ENCODE measurements at regions not wholly inside any gene's neighbourhood (a gene's known extent, or its start where the extent isn't known, plus 50 kb on each side); places are given as distances from the start of the nearest gene placed in this dataset.

DNA sequence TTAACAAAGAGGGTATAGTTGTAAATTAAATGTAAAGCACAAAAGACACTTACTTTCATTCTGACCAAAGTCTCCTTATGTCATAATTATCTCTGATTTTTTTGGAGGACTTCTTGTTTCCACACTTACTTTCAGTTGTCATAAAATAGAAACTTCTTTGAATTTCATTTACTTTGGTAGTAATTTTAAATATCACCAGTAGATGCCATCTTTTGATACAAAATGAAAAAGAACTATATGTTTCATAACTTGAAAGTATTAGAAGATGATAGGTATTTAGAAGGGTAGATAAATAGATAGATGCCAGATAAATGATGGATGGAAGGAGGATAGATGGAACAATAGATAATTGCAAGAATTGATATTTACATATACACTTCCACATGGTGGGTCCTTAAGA lies 1865.3 kb upstream of the CDH9 start:
- no peak overlapping the region for H3K4me3 Mint-ChIP-seq
- DNase-seq (no peak), ATAC-seq (no peak)
- peaks cover 7% of the 10 kb centered on the region for H3K9me3 Mint-ChIP-seq
- no peaks in the 10 kb centered on the region for H3K27me3 Mint-ChIP-seq (ENCODE audit: low read depth)
- H3K36me3 Mint-ChIP-seq (ENCODE audit: insufficient read depth) = no peaks in the 10 kb centered on the region
- no peaks in the 10 kb centered on the region for H3K4me1 Mint-ChIP-seq (ENCODE audit: low read depth)

DNA sequence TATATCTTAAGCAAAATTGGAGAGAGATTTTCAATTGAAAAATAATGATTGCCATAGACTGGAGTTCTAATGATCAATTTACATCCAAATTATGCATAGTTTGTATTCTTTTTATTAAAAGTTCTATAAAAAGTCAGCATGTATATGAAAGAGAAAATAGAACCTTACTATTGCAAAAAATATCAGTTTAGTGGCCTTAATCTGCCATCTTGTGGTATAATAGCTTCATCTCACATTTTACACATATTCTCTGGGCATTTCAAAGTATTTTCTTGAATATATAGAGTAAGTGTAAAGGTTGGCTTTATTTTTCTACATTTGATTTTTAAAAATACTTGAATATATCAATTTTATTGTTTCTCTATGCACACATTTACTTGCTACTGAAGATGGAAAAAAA lies 1858.6 kb upstream of the CDH9 start:
- ATAC-seq (no peak), DNase-seq (no peak)
- Mint-ChIP-seq H3K4me3 (no peak overlapping the region), H3K4me1 (ENCODE audit: low read depth) (no peaks in the 10 kb centered on the region), H3K9me3 (peaks cover 6% of the 10 kb centered on the region), H3K36me3 (ENCODE audit: insufficient read depth) (no peaks in the 10 kb centered on the region), H3K27me3 (ENCODE audit: low read depth) (no peaks in the 10 kb centered on the region)

DNA sequence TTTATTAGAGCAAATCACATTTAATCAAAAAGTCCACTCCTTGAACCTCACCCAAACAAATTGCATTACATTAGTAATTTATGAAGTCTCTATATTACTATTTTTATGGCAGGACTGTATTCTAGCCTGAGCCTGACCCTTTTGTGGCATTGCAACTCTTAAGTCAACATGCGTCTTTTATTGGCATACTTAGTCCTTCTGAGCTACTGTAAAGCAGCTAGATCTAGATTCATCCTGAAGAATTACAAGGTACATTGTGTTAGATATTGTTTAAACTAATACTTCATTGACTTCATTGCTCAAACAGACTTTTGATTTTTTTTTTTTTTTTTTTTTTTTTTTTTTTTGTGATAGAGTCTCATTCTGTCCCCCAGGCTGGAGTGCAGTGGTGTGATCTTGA lies 1842.5 kb upstream of the CDH9 start:
- no peak overlapping the region for H3K4me3 Mint-ChIP-seq
- H3K9me3 Mint-ChIP-seq = peaks cover 39% of the 10 kb centered on the region
- DNase-seq (no peak), ATAC-seq (no peak)
- H3K4me1 Mint-ChIP-seq (ENCODE audit: low read depth) = no peaks in the 10 kb centered on the region
- H3K36me3 Mint-ChIP-seq (ENCODE audit: insufficient read depth) = no peaks in the 10 kb centered on the region
- H3K27me3 Mint-ChIP-seq (ENCODE audit: low read depth) = no peaks in the 10 kb centered on the region

DNA sequence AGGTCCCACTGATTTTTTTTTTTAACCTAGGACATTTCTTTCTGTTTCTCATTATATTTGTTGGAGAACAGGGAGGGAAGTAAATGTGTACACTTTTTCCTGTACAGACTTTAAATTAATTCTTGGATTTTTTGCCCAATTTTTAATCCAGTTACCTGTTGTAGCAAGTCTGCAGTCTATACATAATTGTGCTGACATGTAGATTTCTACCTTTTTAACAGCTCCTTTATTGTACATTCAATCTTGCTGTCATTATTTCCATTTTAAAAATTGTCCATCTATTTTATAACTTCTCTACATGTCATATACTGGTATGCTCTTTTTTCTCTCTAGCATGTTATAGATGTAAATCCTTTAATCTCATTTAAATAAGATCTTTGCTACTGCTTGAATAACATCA lies 1838.7 kb upstream of the CDH9 start:
- DNase-seq (no peak), ATAC-seq (no peak)
- Mint-ChIP-seq H3K36me3 (ENCODE audit: insufficient read depth) (no peaks in the 10 kb centered on the region), H3K4me3 (no peak overlapping the region), H3K27me3 (ENCODE audit: low read depth) (no peaks in the 10 kb centered on the region), H3K9me3 (peaks cover 31% of the 10 kb centered on the region), H3K4me1 (ENCODE audit: low read depth) (no peaks in the 10 kb centered on the region)

DNA sequence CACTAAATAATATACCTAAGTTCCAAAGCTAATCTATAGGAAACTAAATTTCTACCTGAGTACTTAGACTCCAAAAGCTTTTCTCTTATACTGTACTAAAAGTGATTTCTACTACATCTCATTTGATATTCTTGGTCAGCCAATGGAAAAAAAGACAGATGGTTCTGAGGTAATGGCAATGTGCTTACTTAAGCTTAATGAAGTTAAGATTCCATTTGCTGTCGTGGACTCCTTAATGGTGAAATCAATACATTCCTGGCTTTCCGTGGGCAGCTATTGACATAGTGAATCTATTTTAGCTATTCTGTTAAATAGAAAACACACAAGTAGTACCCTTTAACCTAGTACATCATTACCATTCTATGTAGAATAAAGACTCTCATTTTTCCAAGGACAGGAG lies 1825.6 kb upstream of the CDH9 start:
- no peaks in the 10 kb centered on the region for H3K36me3 Mint-ChIP-seq (ENCODE audit: insufficient read depth)
- H3K4me3 Mint-ChIP-seq = no peak overlapping the region
- no peak for ATAC-seq
- DNase-seq = no peak
- H3K4me1 Mint-ChIP-seq (ENCODE audit: low read depth) = no peaks in the 10 kb centered on the region
- H3K27me3 Mint-ChIP-seq (ENCODE audit: low read depth) = no peaks in the 10 kb centered on the region
- peaks cover 16% of the 10 kb centered on the region for H3K9me3 Mint-ChIP-seq

DNA sequence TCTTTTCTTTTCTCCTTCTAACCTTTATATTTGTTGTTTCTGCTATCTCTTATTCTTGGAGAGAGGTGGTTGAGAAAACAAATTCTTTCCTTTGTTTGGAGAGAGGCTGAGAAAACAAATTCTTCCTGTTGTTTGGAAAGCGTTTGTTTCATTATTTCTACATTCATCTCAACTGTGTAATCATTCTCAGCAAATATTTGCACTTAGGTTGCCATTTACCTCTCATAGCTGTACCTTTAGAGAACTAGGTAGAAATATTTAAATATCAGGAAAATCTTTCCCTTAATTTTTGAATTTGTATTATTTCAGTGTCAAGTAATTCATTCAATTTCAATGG lies 1824.4 kb upstream of the CDH9 start:
- H3K4me3 Mint-ChIP-seq = no peak overlapping the region
- no peaks in the 10 kb centered on the region for H3K27me3 Mint-ChIP-seq (ENCODE audit: low read depth)
- H3K36me3 Mint-ChIP-seq (ENCODE audit: insufficient read depth) = no peaks in the 10 kb centered on the region
- no peak for ATAC-seq
- H3K4me1 Mint-ChIP-seq (ENCODE audit: low read depth) = no peaks in the 10 kb centered on the region
- no peak for DNase-seq
- peaks cover 17% of the 10 kb centered on the region for H3K9me3 Mint-ChIP-seq

DNA sequence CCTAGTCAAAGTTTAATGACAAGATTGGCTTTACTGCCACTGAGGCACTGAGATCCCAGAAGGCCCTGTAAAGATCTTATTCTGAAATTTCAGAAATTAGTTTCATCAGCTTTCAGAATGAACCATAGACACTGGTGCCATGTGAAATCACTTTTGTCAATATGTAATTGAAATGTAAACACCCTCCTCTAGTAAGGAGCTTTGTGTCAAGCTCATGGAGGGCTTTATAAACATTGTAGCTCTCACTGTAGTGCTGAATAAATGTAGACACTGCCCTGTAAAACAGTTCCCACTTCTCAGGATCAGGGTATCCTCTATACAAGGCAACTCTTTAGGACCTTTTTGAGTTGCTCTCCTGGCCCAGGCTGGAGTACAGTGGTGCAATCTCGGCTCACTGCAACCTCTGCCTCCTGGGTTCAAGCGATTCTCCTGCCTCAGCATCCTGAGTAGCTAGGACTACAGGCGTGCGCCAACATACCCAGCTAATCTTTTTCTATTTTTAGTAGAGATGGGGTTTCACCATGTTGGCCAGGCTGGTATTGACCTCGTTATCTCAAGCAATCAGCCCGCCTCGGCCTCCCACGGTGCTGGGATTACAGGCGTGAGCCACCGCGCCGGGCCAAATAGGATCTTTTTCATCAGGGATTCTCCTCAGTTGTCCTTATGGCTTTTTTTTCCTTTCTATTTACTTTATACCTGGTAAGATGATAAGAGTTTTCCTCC lies 1823.9 kb upstream of the CDH9 start:
- Mint-ChIP-seq H3K36me3 (ENCODE audit: insufficient read depth) (no peaks in the 10 kb centered on the region), H3K4me3 (no peak overlapping the region), H3K27me3 (ENCODE audit: low read depth) (no peaks in the 10 kb centered on the region), H3K4me1 (ENCODE audit: low read depth) (no peaks in the 10 kb centered on the region), H3K9me3 (peaks cover 17% of the 10 kb centered on the region)
- DNase-seq (no peak), ATAC-seq (no peak)

DNA sequence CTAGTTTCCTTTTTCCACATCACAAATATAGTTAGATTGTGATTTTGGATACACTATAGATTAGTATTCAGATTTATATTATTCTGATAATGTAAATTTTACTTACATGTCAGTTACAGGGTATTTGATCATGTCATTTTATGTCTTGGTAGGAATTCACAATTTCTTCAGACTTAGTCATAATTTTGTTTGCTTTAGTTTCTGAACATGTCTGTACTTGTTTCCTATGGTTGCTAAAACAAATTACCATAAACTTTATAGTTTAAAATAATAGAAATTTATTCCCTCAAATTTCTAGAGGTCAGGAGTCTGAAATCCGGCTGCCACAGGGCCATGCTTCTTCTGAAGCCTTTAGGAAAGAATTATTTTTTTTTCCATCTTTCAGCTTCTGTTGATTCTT lies 1817.2 kb upstream of the CDH9 start:
- ATAC-seq = no peak
- H3K27me3 Mint-ChIP-seq (ENCODE audit: low read depth) = no peaks in the 10 kb centered on the region
- no peaks in the 10 kb centered on the region for H3K36me3 Mint-ChIP-seq (ENCODE audit: insufficient read depth)
- no peak for DNase-seq
- no peak overlapping the region for H3K4me3 Mint-ChIP-seq
- no peaks in the 10 kb centered on the region for H3K4me1 Mint-ChIP-seq (ENCODE audit: low read depth)
- peaks cover 34% of the 10 kb centered on the region for H3K9me3 Mint-ChIP-seq

DNA sequence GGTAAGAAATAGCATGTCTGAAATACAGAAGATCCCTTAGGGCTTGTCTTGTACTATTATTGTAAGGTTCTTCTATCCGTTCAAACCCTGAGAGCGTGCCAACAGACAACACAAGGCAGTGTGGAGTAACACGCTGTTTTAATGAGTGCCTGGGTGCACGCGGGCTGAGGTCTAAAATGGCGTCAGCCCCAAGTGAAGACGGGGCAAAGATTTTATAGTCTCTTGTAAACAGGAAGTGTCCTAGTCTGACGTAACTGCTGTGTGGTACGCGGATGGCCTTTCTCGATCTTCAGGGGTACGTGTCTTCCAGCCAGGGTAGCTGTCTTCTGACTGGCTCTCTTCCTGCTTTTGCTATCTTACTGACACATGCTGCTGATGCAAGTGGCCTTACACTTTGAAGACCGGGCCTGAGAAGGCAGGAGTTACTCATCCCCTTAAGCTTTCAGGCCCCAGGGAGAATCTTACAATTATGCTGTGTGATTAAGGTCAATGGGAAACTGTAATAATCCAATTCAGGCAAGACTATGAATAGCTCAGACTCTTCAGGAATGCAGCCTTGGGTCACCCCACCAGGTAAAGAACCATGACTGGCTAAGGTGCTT lies 1812.0 kb upstream of the CDH9 start:
- Mint-ChIP-seq H3K36me3 (ENCODE audit: insufficient read depth) (no peaks in the 10 kb centered on the region), H3K4me1 (ENCODE audit: low read depth) (no peaks in the 10 kb centered on the region), H3K4me3 (no peak overlapping the region), H3K27me3 (ENCODE audit: low read depth) (no peaks in the 10 kb centered on the region), H3K9me3 (peaks cover 26% of the 10 kb centered on the region)
- ATAC-seq = no peak
- DNase-seq = no peak

DNA sequence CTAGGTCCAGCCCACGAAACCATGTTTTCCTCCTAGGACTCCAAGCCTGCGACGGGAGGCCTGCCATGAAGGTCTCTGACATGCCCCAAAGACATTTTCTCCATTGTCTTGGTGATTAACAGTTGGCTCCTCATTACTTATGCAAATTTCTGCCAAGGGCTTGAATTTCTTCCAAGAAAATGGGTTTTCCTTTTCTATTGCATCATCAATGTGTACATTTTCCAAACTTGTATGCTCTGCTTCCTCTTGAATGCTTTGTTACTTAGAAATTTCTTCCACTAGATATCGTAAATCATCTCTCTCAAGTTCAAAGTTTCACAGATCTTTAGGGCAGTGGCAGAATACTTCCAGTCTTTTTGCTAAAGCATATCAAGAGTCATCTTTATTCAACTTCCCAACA lies 1792.7 kb upstream of the CDH9 start:
- H3K4me1 Mint-ChIP-seq (ENCODE audit: low read depth) = no peaks in the 10 kb centered on the region
- no peak overlapping the region for H3K4me3 Mint-ChIP-seq
- ATAC-seq (no peak), DNase-seq (no peak)
- peaks cover 10% of the 10 kb centered on the region for H3K9me3 Mint-ChIP-seq
- no peaks in the 10 kb centered on the region for H3K27me3 Mint-ChIP-seq (ENCODE audit: low read depth)
- no peaks in the 10 kb centered on the region for H3K36me3 Mint-ChIP-seq (ENCODE audit: insufficient read depth)

DNA sequence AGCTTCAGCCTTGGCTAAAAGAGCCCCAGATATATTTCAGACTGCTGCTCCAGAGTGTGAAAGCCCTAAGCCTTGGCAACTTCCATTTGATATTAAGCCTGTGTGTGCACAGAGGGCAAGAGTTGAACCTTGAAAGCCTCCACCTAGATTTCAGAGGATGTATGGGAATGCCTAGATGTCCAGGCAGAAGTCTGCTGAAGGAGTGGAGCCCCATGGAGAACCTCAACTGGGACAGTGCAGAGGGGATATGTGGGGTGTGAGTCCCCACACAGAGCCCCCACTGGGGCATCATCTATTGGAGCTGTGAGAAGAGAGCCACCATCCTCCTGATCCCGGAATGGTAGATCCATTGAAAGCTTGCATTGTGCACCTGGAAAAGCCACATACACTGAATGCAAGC lies 1784.8 kb upstream of the CDH9 start:
- Mint-ChIP-seq H3K4me3 (no peak overlapping the region), H3K9me3 (peaks cover 24% of the 10 kb centered on the region), H3K36me3 (ENCODE audit: insufficient read depth) (no peaks in the 10 kb centered on the region), H3K27me3 (ENCODE audit: low read depth) (no peaks in the 10 kb centered on the region), H3K4me1 (ENCODE audit: low read depth) (no peaks in the 10 kb centered on the region)
- ATAC-seq = no peak
- DNase-seq = no peak

DNA sequence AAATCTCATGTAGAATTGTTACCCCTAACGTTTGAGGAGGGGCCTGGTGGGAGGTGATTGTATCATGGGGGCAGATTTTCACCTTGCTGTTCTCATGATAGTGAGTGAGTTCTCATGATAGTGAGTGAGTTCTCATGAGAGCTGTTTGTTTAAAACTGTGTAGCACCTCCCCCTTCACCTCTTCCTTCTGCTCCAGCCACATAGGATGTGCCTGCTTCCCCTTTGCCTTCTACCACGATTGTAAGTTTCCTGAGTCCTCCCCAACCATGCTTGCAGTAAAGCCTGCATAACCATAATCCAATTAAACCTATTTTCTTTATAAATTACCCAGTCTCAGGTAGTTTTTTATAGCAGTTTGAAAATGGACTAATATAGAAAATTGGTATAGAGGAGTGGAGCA lies 1783.7 kb upstream of the CDH9 start:
- Mint-ChIP-seq H3K4me1 (ENCODE audit: low read depth) (no peaks in the 10 kb centered on the region), H3K36me3 (ENCODE audit: insufficient read depth) (no peaks in the 10 kb centered on the region), H3K27me3 (ENCODE audit: low read depth) (no peaks in the 10 kb centered on the region), H3K4me3 (no peak overlapping the region), H3K9me3 (peaks cover 25% of the 10 kb centered on the region)
- DNase-seq = no peak
- ATAC-seq = no peak

DNA sequence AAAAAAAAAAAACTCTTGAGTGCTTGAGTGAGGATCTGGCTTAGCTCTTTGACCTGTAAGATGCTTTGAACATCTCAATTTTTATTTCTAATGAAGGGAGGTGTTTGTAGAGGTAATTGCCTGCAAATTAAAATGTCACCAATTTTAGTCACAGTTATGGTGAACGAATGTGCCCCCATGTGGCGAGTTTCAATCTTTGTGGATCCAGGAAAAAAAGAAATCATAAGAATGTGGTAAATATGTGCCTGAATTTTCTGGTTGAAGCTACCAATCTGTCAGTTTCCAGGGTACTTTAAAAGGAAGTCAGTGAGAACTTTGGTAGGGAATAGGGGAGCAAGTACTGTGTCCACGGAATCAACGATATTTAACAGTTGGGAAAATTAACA lies 1772.4 kb upstream of the CDH9 start:
- Mint-ChIP-seq H3K36me3 (ENCODE audit: insufficient read depth) (no peaks in the 10 kb centered on the region), H3K9me3 (peaks cover 9% of the 10 kb centered on the region), H3K4me3 (no peak overlapping the region), H3K4me1 (ENCODE audit: low read depth) (no peaks in the 10 kb centered on the region), H3K27me3 (ENCODE audit: low read depth) (no peaks in the 10 kb centered on the region)
- DNase-seq (no peak), ATAC-seq (no peak)

DNA sequence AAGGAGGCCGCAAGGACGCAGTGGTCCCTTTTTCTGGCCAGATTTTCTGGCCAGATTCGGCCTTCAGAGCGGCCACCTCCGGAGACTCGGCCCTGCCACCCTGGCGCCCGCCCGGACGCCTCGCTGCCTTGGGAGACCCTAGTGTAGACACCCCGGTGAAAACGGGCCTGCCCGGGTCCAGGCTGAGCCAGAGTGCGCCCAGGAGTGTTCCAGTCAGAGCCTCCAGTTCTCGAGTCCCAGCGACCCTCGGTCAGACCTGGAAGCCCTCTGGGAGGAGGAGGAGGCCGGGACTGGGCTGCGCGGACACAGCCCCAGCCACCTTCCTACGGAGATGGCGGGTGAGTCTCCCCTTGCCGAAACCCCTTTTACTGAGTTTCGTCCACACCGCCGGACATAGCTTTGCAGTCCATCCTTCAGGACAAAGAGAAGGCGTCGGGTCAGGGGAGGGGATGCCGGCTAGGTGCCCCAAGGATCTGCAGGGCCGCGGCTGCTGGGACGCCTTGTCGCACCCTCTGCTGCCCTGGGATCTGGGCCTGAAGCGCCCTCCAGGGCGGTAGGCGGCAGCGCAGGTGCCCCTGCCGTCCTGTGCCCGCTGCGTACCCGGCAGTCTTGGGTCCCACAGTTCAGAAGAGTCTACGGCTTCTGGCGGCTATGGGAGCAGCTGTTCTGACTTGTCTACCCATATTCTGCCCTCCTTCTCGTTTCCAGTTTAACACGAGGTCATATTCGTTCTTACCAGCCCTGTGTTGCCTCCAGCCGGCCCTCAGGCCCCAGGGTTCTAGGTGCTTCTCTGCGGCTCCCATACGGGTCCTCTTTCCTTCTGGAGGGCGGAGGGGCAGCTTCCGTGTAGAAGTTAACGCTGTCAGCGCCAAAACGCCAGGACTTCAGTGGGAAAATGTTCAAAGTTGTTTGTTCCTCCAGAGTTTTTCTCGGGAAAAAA lies 1771.7 kb upstream of the CDH9 start:
- no peaks in the 10 kb centered on the region for H3K27me3 Mint-ChIP-seq (ENCODE audit: low read depth)
- H3K9me3 Mint-ChIP-seq = peaks cover 9% of the 10 kb centered on the region
- no peak for DNase-seq
- ATAC-seq = no peak
- H3K4me3 Mint-ChIP-seq = no peak overlapping the region
- no peaks in the 10 kb centered on the region for H3K4me1 Mint-ChIP-seq (ENCODE audit: low read depth)
- H3K36me3 Mint-ChIP-seq (ENCODE audit: insufficient read depth) = no peaks in the 10 kb centered on the region

Measured in activated T-cell treated with anti-CD3 and anti-CD28 coated beads, Interleukin-2, amount 50 U/mL, for 4 hours (primary cell).